Posterior cingulate gyrus (tissue), 11 donors: ENCODE measurements at regions not wholly inside any gene's neighbourhood (a gene's known extent, or its start where the extent isn't known, plus 50 kb on each side); places are given as distances from the start of the nearest gene placed in this dataset.
"Not testable (repeated sequence)": the region's sequence is repeated elsewhere in the genome, so short reads cannot be mapped to it uniquely, and the experiment has no call there.

ENCODE experiments used
- DNase-seq, 10 donors: peaks; one replicate each; pipeline versions ENCODE4 v3.0.0 to v3.0.0-alpha.2; 2020 to 2021; ENCODE audit warnings: mixed read lengths in 3 of 10
- intact Hi-C: fragments of 100-400 bp; cut with DNase I; formaldehyde crosslinking; loops from one replicate; pipeline ENCODE4 v1.15.1; 2023

- intact Hi-C loops, result no loop called here
- no peak for DNase-seq
These were observed 129.5 kb upstream of the SULF2 start for GRCh38 chr20:47914792-47915191.

GRCh38 chr20:47912786-47913501 is 127.7 kb upstream of the SULF2 start:
- DNase-seq, intact Hi-C loops: not testable (repeated sequence)

DNA sequence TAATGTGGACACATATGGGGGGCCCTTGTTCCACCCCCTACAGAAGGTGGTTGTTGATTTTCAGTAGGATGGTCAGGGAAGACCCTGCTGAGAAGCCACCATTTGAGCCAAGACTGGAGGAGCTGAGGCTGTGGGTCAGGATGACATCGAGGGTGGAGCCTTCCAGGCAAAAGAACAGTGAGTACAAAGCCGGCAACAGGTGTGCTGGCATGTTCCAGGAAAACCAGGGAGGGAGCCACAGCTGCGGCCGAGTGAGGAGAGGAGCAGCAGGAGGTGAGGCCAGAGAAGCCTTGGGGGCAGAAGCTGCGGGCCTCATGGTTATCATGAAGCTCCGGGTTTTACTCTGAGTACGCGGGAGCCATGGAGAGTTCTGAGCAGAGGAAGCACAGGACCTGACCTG is 126.9 kb upstream of the SULF2 start:
- intact Hi-C loops, DNase-seq: not testable (repeated sequence)

DNA sequence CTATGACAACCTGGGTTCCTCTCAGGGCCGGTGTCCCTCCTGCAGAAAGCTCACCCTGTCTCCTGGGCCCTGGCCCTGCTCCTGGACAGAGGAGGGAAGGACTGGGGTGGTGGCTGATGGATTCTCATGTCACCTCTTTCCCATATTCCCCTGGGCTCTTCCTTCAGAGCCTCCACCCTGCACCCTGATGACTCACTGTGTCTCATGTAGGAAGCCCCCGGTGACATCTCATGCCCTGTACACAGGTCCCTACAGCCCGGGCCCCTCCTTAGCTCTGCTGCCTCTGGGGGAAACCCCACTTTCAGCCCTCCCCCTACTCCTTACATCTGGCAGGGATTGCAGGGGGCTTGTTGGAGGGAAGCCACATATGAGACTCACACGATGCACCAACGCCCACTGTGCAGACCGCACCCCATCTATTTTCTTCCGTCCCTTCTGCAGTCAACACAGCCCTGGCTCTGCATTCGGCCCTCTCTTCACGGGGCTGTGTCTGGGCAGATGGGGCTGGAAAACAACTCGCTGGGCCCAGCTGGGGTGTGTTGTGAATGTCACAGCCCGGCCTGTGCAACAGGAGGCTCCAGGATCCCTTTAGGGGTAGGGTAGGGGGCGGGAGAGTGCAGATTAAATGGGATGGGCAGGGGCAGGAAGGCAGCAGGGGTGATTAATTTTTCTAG is 124.6 kb upstream of the SULF2 start:
- peak in 1 of 10 donors; percentile 40 for DNase-seq
- intact Hi-C loops, result not testable (repeated sequence)

DNA sequence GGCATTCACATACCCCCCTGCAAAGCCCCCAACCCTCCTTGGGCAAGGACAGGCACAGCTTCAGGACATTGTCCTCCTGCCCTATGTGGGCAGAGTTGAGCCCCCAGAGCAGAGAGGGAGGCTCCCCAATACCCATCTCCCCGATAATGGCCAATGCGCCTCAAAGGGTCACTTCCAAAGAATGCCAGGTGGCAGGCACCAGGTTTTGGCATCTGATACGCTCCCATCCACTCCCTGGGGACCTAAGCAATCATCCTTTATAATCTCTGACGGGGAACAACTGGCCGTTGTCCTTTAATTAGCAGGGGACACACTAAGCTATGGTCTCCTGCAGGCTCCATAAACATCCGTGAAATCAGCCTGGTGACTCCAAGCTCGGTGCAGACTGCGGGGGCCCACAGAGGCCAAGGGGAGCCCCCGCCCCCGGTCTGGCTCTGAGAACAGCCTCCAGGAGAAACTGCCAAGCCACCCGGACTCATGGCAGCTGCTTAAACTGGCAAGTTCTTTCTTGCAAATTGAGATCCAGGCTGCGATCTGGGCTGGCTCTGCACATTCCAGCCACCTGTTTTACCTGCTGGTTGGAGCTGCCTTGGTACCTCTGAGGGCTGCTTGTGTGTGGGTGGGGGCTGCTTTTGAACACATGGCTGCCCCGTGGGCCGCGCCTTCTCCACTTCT is 123.2 kb upstream of the SULF2 start:
- DNase-seq, result peak in 7 of 10 donors; percentile 13 to 89 (median 36)
- intact Hi-C loops, result not testable (repeated sequence)

GRCh38 chr20:47907951-47908350 is 122.7 kb upstream of the SULF2 start:
- peak in 1 of 10 donors; percentile 22 for DNase-seq
- intact Hi-C loops, result not testable (repeated sequence)

DNA sequence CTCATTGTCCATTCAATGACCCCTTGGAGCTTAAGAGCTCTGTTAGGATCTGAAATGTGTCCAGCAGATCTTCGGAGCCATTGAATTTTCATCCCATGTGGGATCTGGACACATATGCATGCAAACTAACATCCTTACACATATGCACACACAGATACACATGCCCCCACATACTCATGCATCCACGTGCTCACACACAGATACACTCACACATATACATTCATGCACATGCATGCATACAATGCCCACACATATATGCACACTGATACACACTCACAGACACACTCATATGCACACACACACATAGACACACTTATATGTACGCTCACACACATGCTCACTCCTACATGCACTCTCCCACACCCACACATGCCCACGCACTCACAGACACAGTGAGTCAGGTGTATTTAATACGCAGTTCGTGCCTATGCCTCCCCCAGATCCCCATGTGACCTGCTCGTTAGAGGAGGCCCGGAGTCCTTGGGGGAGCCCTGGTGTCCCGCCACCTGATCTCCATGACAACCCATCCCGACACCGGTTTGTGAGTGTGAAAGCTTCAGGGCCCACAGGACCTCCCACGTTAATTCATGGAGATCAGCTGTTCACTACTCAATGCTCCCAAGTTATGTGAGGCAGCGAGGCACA is 121.9 kb upstream of the SULF2 start:
- intact Hi-C loops, result no loop called here
- peak in 1 of 10 donors; percentile 69 for DNase-seq

DNA sequence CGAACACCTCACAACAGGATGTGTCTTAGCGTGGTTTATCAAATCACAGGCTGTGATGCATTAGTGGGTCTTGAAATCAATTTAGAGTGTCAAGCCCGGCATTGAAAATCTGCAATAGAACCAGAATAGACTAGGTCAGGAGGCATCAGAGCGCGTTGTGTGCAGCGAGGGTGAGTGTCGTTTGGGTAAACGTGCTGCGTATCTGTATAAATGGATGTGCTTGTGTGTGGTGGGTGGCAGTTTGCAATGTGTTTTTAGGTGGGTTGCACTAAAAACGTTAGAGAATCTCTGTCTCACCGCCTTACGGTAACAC is 121.0 kb upstream of the SULF2 start:
- intact Hi-C loops, result no loop called here
- DNase-seq, result peak in 1 of 10 donors; percentile 33

DNA sequence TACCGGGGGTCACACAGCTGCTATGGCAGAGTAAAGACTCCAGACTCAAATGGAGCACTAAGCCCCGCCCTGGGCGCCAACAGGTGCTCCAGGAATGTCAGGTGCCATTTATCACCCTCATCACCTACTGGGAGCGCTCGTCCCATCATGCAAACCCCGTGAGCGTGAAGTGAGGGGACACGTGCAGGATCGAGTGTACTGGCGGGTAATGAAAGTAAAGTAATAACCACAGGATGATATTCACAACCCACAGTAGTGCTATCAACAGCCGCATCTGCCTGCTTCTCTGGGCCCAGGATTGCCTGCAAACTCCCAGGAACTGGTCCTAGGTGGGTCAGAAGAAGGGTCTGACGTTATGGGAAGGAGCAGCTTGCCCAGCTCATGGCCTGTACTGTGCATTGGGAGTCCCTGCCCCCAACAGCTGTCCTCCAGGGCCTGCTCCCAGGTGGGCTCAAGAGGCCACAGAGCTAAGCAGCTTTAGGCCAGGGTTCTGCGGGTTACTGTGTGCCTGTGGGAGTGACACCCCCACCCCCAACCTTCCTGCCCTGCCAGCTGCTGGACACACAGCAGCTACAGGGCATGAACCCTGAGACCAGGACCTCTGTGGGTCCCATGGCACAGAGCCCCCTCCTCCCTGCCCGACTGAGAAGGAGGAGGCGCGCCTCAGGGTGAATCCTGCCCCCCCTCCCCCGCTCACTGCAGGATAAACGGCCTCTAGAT is 120.5 kb upstream of the SULF2 start:
- peak in 1 of 10 donors; percentile 59 for DNase-seq
- intact Hi-C loops, result no loop called here

GRCh38 chr20:47903009-47903408 is 117.7 kb upstream of the SULF2 start:
- DNase-seq, intact Hi-C loops: not testable (repeated sequence)

GRCh38 chr20:47899313-47899712 is 114.0 kb upstream of the SULF2 start:
- DNase-seq, result not testable (repeated sequence)
- intact Hi-C loops, result loop anchor here (10.0 kb wide), 1 partner anchor 55 kb away; no protein-coding TSS in a partner anchor

- intact Hi-C loops, result loop anchor here (10.0 kb wide), 1 partner anchor 53 kb away; no protein-coding TSS in a partner anchor
- DNase-seq, result peak in 1 of 10 donors; percentile 37
These were observed 112.2 kb upstream of the SULF2 start for GRCh38 chr20:47897461-47897860.

DNA sequence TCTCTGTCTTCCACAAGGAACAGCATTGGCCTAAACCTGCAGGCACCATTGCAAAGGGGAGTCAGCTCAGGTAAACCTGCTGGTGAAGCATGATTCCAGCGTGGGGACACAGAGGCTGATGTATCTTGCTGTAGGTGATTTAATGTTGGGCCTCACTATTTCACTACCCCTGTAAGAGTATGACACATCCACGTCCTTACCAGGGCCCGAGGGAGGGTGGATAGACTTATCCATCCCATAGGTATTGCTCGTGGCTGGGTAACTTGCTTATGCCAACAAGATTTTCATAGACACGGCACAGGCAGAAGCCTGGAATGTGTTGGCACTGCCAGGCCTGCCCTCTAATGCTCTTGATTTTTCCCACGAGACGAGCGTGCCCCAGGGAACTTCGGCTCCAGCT is 107.4 kb upstream of the SULF2 start:
- DNase-seq, result not testable (repeated sequence)
- intact Hi-C loops, result loop anchor here (10.0 kb wide), 1 partner anchor 48 kb away; no protein-coding TSS in a partner anchor

DNA sequence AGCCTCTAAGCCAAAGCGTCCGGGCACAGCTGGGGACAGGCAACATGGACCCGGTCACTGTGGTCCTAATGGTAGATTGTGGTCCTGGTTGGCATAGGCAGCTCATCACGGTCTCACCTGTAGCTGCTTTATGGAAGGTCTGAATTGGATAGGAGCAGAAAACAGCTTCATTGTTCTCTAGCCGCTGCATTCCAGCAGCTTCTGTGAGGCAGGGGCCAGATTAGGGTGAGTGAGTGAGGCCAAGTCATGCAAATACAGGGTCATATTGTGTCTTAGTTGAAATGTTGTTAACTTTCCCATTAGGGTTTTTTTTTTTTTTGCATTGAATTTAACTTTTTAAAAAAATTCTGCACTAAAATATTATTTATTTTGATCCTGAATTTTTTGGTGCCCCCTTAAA is 105.4 kb upstream of the SULF2 start:
- not testable (repeated sequence) for DNase-seq
- intact Hi-C loops, result loop anchor here (10.0 kb wide), 1 partner anchor 46 kb away; no protein-coding TSS in a partner anchor

GRCh38 chr20:47889751-47890150 is 104.5 kb upstream of the SULF2 start:
- intact Hi-C loops, result loop anchor here (10.0 kb wide), 1 partner anchor 45 kb away; no protein-coding TSS in a partner anchor
- DNase-seq, result peak in 1 of 10 donors; percentile 59

DNA sequence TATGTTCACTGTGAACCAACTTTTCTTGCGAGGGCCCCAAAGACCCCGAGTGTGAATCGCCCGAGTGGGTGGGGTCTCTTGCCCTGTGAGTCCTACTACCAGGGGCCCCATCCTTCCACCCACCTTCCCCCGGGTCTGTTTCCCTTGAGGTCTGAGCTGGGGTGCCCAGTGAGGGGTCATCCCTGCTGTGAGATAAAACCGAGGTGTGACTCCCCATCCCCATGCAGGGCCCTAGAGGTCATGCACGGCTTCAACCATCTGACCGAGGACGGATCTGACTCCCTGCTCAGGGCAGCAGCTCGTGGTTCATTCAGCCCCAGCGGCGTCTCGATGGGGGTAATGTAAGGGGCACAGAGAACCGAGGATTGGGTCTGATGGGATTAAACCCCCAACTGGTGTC is 103.1 kb upstream of the SULF2 start:
- DNase-seq, result peak in 1 of 10 donors; percentile 77
- intact Hi-C loops, result no loop called here

- peak in 2 of 10 donors; percentile 50 to 76 for DNase-seq
- intact Hi-C loops, result no loop called here
These were observed 102.3 kb upstream of the SULF2 start for GRCh38 chr20:47887477-47888080.

DNA sequence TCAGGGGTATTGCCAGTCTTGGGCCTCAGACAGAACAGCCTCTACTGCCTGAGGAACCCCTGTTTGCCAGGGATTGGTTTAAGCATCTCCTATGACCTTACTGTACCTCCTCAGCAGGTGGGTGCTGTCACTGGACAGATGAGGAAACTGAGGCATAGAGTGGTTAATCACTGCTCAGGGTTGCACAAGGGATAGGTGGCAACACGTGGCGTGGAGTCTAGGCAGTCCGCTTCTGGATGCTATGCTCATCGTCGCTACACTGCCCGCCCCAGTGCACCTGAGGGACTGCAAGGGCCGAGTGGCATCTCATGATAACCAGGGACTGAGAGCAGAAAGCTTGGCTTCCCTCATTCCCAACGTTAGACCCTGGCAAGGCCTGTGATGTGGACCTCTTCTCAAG is 101.8 kb upstream of the SULF2 start:
- intact Hi-C loops, result no loop called here
- DNase-seq, result peak in 2 of 10 donors; percentile 44 to 70

GRCh38 chr20:47886454-47887041 is 101.3 kb upstream of the SULF2 start:
- DNase-seq, result peak in 2 of 10 donors; percentile 77 to 79
- intact Hi-C loops, result no loop called here
